H1 (cell line): ENCODE measurements at regions not wholly inside any gene's neighbourhood (a gene's known extent, or its start where the extent isn't known, plus 50 kb on each side); places are given as distances from the start of the nearest gene placed in this dataset.

ENCODE experiments used
- CTCF ChIA-PET: fragments of 300-600 bp; sonication (Branson Sonifier 250); formaldehyde crosslinking; loops from one replicate; lab custom pipeline; 2021; ENCODE audit not compliant: partially characterized antibody; lab: Charles Lee
- POLR2A ChIA-PET: fragments of 300-600 bp; sonication (Branson Sonifier 250); formaldehyde crosslinking; loops from one replicate; lab custom pipeline; 2021; ENCODE audit warnings: inconsistent platforms; ENCODE audit not compliant: partially characterized antibody; lab: Charles Lee
- DNase-seq, 2 experiments: peaks; one replicate each; pipeline versions ENCODE4 v3.0.0 to v3.0.0-alpha.2; 2010 to 2022; ENCODE audit warnings: low spot score in 2 of 2, low read depth in 1 of 2, mixed read lengths in 1 of 2
- FAIRE-seq: peaks from 2 replicates; lab custom pipeline; 2011; peaks lifted over from hg19 to GRCh38; lab: Jason Lieb, UNC
- H2AFZ ChIP-seq: 2 replicates; pipeline ENCODE4 v1.8.1; 2012; ENCODE audit warnings: low read length, inconsistent platforms
- H2AK5ac ChIP-seq: 2 replicates; pipeline ENCODE4 v1.6.1; 2013; ENCODE audit warnings: low read depth, low read length
- H2BK120ac ChIP-seq: replicated peaks from 2 replicates; pipeline ENCODE3; 2013; ENCODE audit warnings: low read depth, low read length, inconsistent platforms
- H2BK12ac ChIP-seq: 2 replicates; pipeline ENCODE4 v1.6.1; 2013; ENCODE audit warnings: low read depth, low read length
- H2BK15ac ChIP-seq: 2 replicates; pipeline ENCODE4 v1.6.1; 2013; ENCODE audit warnings: low read length
- H2BK20ac ChIP-seq: 2 replicates; pipeline ENCODE4 v1.6.1; 2013; ENCODE audit warnings: low read length
- H2BK5ac ChIP-seq: 2 replicates; pipeline ENCODE4 v1.6.1; 2013; ENCODE audit warnings: low read depth, low read length
- H3K14ac ChIP-seq: 2 replicates; pipeline ENCODE4 v1.6.1; 2013; ENCODE audit warnings: inconsistent platforms; ENCODE audit not compliant: insufficient read length
- H3K18ac ChIP-seq: 2 replicates; pipeline ENCODE4 v1.6.1; 2013; ENCODE audit warnings: low read length; ENCODE audit errors: extremely low read depth
- H3K23ac ChIP-seq: 2 replicates; pipeline ENCODE4 v1.6.1; 2013; ENCODE audit warnings: inconsistent platforms; ENCODE audit not compliant: insufficient read length
- H3K23me2 ChIP-seq: 2 replicates; pipeline ENCODE4 v1.6.1; 2013; ENCODE audit warnings: low read depth, low read length
- H3K27ac ChIP-seq: 2 replicates; pipeline ENCODE4 v1.6.1; 2011; ENCODE audit warnings: low read depth, low read length, inconsistent platforms
- H3K27me3 ChIP-seq, 4 experiments: replicated peaks in 1 of 4; 1 replicate in 1 of 4; 2 replicates in 3 of 4; pipeline versions ENCODE4 v1.6.1 to v1.8.1; 2011 to 2013; ENCODE audit warnings: low read length in 3 of 4, mild to moderate bottlenecking in 3 of 4, inconsistent platforms in 2 of 4, mixed read lengths in 2 of 4, moderate library complexity in 1 of 4; ENCODE audit not compliant: control insufficient read depth in 3 of 4, insufficient read depth in 3 of 4; ENCODE audit errors: extremely low read depth in 1 of 4
- H3K36me3 ChIP-seq, 4 experiments: 2 replicates each; pipeline versions ENCODE4 v1.6.1 to v1.8.1; 2011 to 2013; ENCODE audit warnings: mild to moderate bottlenecking in 4 of 4, low read length in 3 of 4, moderate library complexity in 2 of 4, control low read depth in 1 of 4, inconsistent platforms in 1 of 4; ENCODE audit not compliant: insufficient read depth in 4 of 4, control insufficient read depth in 2 of 4
- H3K4ac ChIP-seq: replicated peaks from 2 replicates; pipeline ENCODE3; 2013; ENCODE audit warnings: low read length, low read depth, mixed read lengths, inconsistent platforms; ENCODE audit not compliant: insufficient read length
- H3K4me1 ChIP-seq, 4 experiments: replicated peaks in 1 of 4; 1 replicate in 1 of 4; 2 replicates in 3 of 4; pipeline versions ENCODE4 v1.6.1 to v1.8.1; 2011 to 2013; ENCODE audit warnings: low read length in 3 of 4, inconsistent platforms in 2 of 4, mixed read lengths in 1 of 4; ENCODE audit not compliant: insufficient read depth in 4 of 4, control insufficient read depth in 3 of 4
- H3K4me2 ChIP-seq, 2 experiments: 2 replicates each; pipeline versions ENCODE4 v1.6.1 to v1.8.1; 2011 to 2013; ENCODE audit warnings: low read depth in 2 of 2, low read length in 2 of 2, control low read depth in 1 of 2, inconsistent platforms in 1 of 2, mild to moderate bottlenecking in 1 of 2; ENCODE audit not compliant: insufficient read depth in 1 of 2
- H3K4me3 ChIP-seq, 4 experiments: fragments of 200-600, 300-600 bp in 1 of 4; sonication (generic), shearing (Covaris generic), sonication (Bioruptor Twin) in 1 of 4; 2 replicates each; pipeline versions ENCODE4 v1.5.1 to v1.8.1; 2011 to 2016; ENCODE audit warnings: low read length in 4 of 4, low read depth in 3 of 4, control low read depth in 2 of 4, inconsistent platforms in 2 of 4, mild to moderate bottlenecking in 2 of 4, mixed read lengths in 1 of 4, moderate library complexity in 1 of 4; ENCODE audit not compliant: insufficient read depth in 2 of 4; ENCODE audit errors: extremely low read depth in 1 of 4
- H3K56ac ChIP-seq: replicated peaks from 2 replicates; pipeline ENCODE3; 2013; ENCODE audit warnings: low read depth, mild to moderate bottlenecking, mixed read lengths, low read length, inconsistent platforms; ENCODE audit not compliant: insufficient read length
- H3K79me1 ChIP-seq: 2 replicates; pipeline ENCODE4 v1.6.1; 2013; ENCODE audit warnings: low read depth, low read length, control low read depth
- H3K79me2 ChIP-seq, 2 experiments: 2 replicates each; pipeline versions ENCODE4 v1.6.1 to v1.8.1; 2012 to 2013; ENCODE audit warnings: low read length in 2 of 2, mild to moderate bottlenecking in 2 of 2, inconsistent platforms in 1 of 2; ENCODE audit not compliant: insufficient read depth in 2 of 2, control insufficient read depth in 1 of 2
- H3K9ac ChIP-seq, 4 experiments: replicated peaks in 1 of 4; 1 replicate in 1 of 4; 2 replicates in 3 of 4; pipeline versions ENCODE4 v1.6.1 to v1.8.1; 2011 to 2013; ENCODE audit warnings: low read depth in 3 of 4, low read length in 3 of 4, control low read depth in 2 of 4, mild to moderate bottlenecking in 2 of 4, moderate library complexity in 2 of 4, inconsistent platforms in 1 of 4; ENCODE audit errors: extremely low read depth in 1 of 4
- H3K9me3 ChIP-seq, 2 experiments: 2 replicates each; pipeline versions ENCODE4 v1.6.1 to v1.8.1; 2012 to 2013; ENCODE audit warnings: mild to moderate bottlenecking in 2 of 2, moderate library complexity in 2 of 2, control low read depth in 1 of 2, inconsistent platforms in 1 of 2, low read depth in 1 of 2, low read length in 1 of 2, mixed read lengths in 1 of 2; ENCODE audit not compliant: insufficient read depth in 2 of 2
- H4K20me1 ChIP-seq, 2 experiments: replicated peaks in 1 of 2; 2 replicates each; pipeline versions ENCODE3 to v1.8.1; 2011 to 2013; ENCODE audit warnings: inconsistent platforms in 2 of 2, low read length in 2 of 2, mild to moderate bottlenecking in 1 of 2; ENCODE audit not compliant: insufficient read depth in 2 of 2, control insufficient read depth in 1 of 2
- H4K5ac ChIP-seq: 2 replicates; pipeline ENCODE4 v1.6.1; 2013; ENCODE audit warnings: low read length, low read depth, mixed read lengths, inconsistent platforms; ENCODE audit not compliant: insufficient read length
- H4K8ac ChIP-seq: 2 replicates; pipeline ENCODE4 v1.8.0; 2013; ENCODE audit warnings: mild to moderate bottlenecking, moderate library complexity, low read length, inconsistent platforms; ENCODE audit not compliant: insufficient read depth; ENCODE audit errors: extremely low read depth
- H4K91ac ChIP-seq: replicated peaks from 2 replicates; pipeline ENCODE3; 2013; ENCODE audit warnings: low read length, mixed read lengths, inconsistent platforms; ENCODE audit not compliant: insufficient read length
- ASH2L ChIP-seq: fragments of 200-600, 300-600 bp; sonication (generic); IDR thresholded peaks from one replicate; pipeline ENCODE4 v1.7.1; 2017; ENCODE audit warnings: low read length
- BACH1 ChIP-seq: IDR thresholded peaks from 2 replicates; pipeline ENCODE4 v1.6.1; 2012; ENCODE audit warnings: low read length, improper control_type of control experiment
- CREB1 ChIP-seq: IDR thresholded peaks from 2 replicates; pipeline ENCODE4 v1.6.1; 2012; ENCODE audit warnings: inconsistent platforms
- EP300 ChIP-seq, 2 experiments: IDR thresholded peaks; 1 replicate in 1 of 2; 2 replicates in 1 of 2; pipeline ENCODE4 v1.6.1; 2011 to 2012; ENCODE audit warnings: low read depth in 2 of 2, low read length in 2 of 2, mild to moderate bottlenecking in 2 of 2, borderline replicate concordance in 1 of 2, inconsistent platforms in 1 of 2, moderate library complexity in 1 of 2
- MAFK ChIP-seq: IDR thresholded peaks from 2 replicates; pipeline ENCODE4 v1.6.1; 2012; ENCODE audit warnings: low read depth, mild to moderate bottlenecking, improper control_type of control experiment, low read length
- POLR2AphosphoS5 ChIP-seq: IDR thresholded peaks from 2 replicates; pipeline ENCODE4 v1.6.1; 2011; ENCODE audit warnings: low read depth, low read length
- RAD21 ChIP-seq, 2 experiments: IDR thresholded peaks in 1 of 2; conservative IDR thresholded peaks in 1 of 2; 2 replicates each; pipeline ENCODE4 v1.6.1; 2011; ENCODE audit warnings: low read depth in 2 of 2, low read length in 2 of 2, improper control_type of control experiment in 1 of 2, inconsistent platforms in 1 of 2, mild to moderate bottlenecking in 1 of 2, moderate library complexity in 1 of 2
- RXRA ChIP-seq: IDR thresholded peaks from 2 replicates; pipeline ENCODE4 v1.6.1; 2011; ENCODE audit warnings: low read depth, mild to moderate bottlenecking, low read length, moderate library complexity; ENCODE audit not compliant: insufficient read depth
- SP4 ChIP-seq: IDR thresholded peaks from 2 replicates; pipeline ENCODE4 v1.6.1; 2012; ENCODE audit warnings: low read length, inconsistent platforms
- TAF7 ChIP-seq: optimal IDR thresholded peaks from 2 replicates; pipeline ENCODE3; 2011; ENCODE audit warnings: low read depth, mild to moderate bottlenecking, inconsistent platforms, low read length, moderate library complexity, borderline replicate concordance
- TEAD4 ChIP-seq: IDR thresholded peaks from 2 replicates; pipeline ENCODE4 v1.6.1; 2012; ENCODE audit warnings: low read depth, low read length, inconsistent platforms, mixed read lengths
- YY1 ChIP-seq: IDR thresholded peaks from 2 replicates; pipeline ENCODE4 v1.6.1; 2011; ENCODE audit warnings: low read depth, mild to moderate bottlenecking, low read length
- WGBS, 2 experiments: shearing (Covaris generic) in 1 of 2; methylation state at CpG; one replicate each; pipeline versions ENCODE4 v1.1.6 to v1.1.7; 2013 to 2015; ENCODE audit warnings: low lambda C conversion rate in 2 of 2, mixed read lengths in 2 of 2, inconsistent platforms in 1 of 2, low coverage in 1 of 2, missing lambda C conversion rate in 1 of 2; ENCODE audit not compliant: insufficient replicate concordance in 2 of 2, insufficient coverage in 1 of 2, insufficient read length in 1 of 2; ENCODE audit errors: extremely low coverage in 1 of 2, missing lambda C conversion rate in 1 of 2; 5-methylcytosine and 5-hydroxymethylcytosine counted together
- TF ChIP-seq, protein P1 (sequence below): IDR thresholded peaks from 2 replicates; pipeline ENCODE4 v1.6.1; 2011; ENCODE audit warnings: low read depth, mild to moderate bottlenecking, low read length; ENCODE audit not compliant: insufficient read depth

DNA sequence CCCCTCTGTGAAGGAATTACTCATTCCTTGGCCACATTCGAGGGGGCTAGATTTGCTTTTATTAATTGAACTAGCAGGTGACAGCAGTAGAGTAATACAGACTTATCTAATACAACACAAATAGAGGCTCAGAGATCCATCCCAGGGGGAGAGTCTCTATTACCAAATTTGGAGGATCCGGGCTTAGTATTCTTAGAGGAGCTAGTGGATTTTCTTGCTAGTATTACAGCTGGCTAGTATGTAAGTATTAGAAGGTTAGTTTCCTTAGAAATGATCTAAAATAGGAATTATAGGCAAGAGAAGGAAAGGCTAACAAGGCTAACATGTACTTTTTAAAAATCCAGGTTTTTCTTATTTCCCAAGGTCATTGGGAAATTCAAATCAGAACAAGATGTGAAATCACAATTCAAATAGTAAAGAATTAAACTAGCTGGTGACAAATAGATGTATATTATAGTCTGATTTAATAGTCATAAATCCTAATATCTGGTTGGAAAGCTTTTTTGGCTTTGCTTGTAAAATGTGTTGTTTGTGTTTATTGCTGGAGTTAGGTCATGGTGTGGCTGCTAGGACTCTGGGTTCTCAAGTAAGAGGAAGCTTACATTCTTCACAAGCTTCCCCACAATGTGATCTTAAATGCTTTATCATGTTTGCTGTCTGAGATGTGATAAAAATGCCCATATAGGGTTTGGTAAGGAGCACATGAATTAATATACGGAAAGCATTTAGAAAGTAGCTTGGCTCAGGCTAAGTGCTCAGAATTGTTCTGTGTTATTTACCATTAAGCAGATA lies 160.4 kb upstream of the MPDZ start:
- Histone ChIP-seq H2BK120ac (no peak overlapping the region), H2BK5ac (no peak overlapping the region), H3K9me3 (no peaks in the 10 kb centered on the region), H2AK5ac (no peak overlapping the region), H3K4ac (no peak overlapping the region), H3K18ac (no peak overlapping the region), H3K4me1 (peaks cover 0 to 6% (median 3%) of the 10 kb centered on the region in 4 experiments; a peak in 2 of 7 replicates), H3K23me2 (no peaks in the 10 kb centered on the region), H3K9ac (no peak overlapping the region), H3K27me3 (no peaks in the 10 kb centered on the region), H4K8ac (no peak overlapping the region), H3K14ac (no peak overlapping the region), H3K56ac (no peak overlapping the region), H2BK12ac (no peak overlapping the region), H3K36me3 (no peaks in the 10 kb centered on the region), H3K4me2 (no peak overlapping the region), H2AFZ (no peak overlapping the region), H3K79me2 (no peaks in the 10 kb centered on the region), H2BK15ac (no peak overlapping the region), H3K23ac (no peak overlapping the region), H4K91ac (no peak overlapping the region), H4K5ac (no peak overlapping the region), H3K4me3 (no peak overlapping the region), H4K20me1 (no peaks in the 10 kb centered on the region), H3K27ac (no peak overlapping the region), H3K79me1 (no peaks in the 10 kb centered on the region), H2BK20ac (no peak overlapping the region)
- no peak for FAIRE-seq
- POLR2A ChIA-PET: interaction anchor here (0.9 kb wide), 1 partner anchor 11 kb away, joined by 3 read pairs; no protein-coding TSS in a partner anchor
- DNase-seq: no peak
- CTCF ChIA-PET: interaction anchor here (0.7 to 2.3 kb wide), 7 partner anchors 9 to 987 kb away, joined by 3 to 9 read pairs (median 3); no protein-coding TSS in a partner anchor
- WGBS, 2 experiments: 84% methylated on average over 3 of the region's 3 CpGs; no CpG with 5 or more reads in 1 of the 2 experiments
- TF ChIP-seq SP4 (no peak), YY1 (no peak), ASH2L (no peak), POLR2AphosphoS5 (no peak), RXRA (no peak), TEAD4 (no peak), EP300 (IDR thresholded peaks at IDR 0.05; ENCODE audit: borderline replicate concordance in 1 of 2, low read depth in 2 of 2, low read length in 2 of 2) (no peak), TAF7 (no peak), CREB1 (no peak), BACH1 (no peak), MAFK (no peak), RAD21 (IDR thresholded peaks at IDR 0.05 in 1 of 2, conservative IDR thresholded peaks at IDR 0.05 in 1 of 2; ENCODE audit: low read depth in 2 of 2, low read length in 2 of 2) (no peak)
- TF ChIP-seq, protein P1, sequence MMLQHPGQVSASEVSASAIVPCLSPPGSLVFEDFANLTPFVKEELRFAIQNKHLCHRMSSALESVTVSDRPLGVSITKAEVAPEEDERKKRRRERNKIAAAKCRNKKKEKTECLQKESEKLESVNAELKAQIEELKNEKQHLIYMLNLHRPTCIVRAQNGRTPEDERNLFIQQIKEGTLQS: no peak
